ENCODE measurements at regions not wholly inside any gene's neighbourhood (a gene's known extent, or its start where the extent isn't known, plus 50 kb on each side); places are given as distances from the start of the nearest gene placed in this dataset.

DNA sequence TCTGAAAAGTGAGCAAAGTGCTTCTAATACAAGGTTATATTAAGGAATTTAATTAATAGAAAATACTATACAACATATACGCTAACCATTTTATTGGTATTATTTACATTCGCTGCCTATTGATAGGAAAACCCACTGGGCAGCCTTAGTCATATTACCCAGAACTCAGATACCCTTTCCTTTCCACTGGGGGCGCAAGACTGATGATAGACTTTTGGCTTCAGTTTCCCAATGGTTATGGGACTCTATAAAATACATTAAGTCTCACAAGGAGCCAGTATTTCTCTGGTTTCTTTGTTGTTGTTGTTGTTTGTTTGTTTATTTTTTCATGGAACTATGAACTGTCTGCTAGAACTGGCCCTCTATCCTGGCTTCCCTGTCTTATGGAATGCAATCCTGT, 471.1 kb upstream of the KIRREL3 start:
- Histone ChIP-seq H3K4me1 (no peaks in the 10 kb centered on the region), H3K4me3 (no peak overlapping the region), H3K27ac (no peak overlapping the region), H3K36me3 (no peaks in the 10 kb centered on the region), H3K9me3 (no peaks in the 10 kb centered on the region), H3K27me3 (no peaks in the 10 kb centered on the region)
- DNase-seq (ENCODE audit: low spot score in 2 of 2) = no peak
- intact Hi-C loops (cut with DNase I) = no loop called here
- no peak for TF ChIP-seq CTCF (IDR thresholded peaks at IDR 0.05)

DNA sequence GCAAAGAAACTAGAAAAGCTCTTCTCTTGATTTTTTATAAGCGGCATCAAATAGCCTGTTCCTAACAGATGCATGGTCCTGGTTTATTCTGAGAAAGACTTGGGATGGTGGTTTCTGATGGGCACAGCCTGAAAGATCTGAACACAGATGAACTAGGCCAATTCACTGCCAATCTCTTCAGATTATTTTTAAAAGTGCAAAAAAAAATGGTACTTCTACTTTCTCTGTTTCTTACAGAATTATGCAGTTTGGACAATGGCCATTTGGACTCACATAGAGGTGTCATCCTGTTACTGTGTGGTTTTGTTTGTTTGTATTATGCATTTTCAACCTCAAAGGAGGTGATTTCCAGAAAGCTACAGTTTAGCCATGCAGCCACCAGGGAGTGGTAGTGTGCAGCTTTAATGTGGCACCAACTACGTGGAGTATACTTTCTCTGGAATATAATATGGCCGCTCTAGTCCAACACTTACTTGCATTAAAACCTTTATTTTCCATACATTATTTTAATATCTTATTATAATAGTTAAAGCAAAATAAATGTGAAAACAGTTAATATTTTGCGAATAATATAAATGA, 469.8 kb upstream of the KIRREL3 start:
- Histone ChIP-seq H3K4me3 (no peak overlapping the region), H3K27me3 (no peaks in the 10 kb centered on the region), H3K9me3 (no peaks in the 10 kb centered on the region), H3K36me3 (no peaks in the 10 kb centered on the region), H3K27ac (no peak overlapping the region), H3K4me1 (no peaks in the 10 kb centered on the region)
- no peak for DNase-seq (ENCODE audit: low spot score in 2 of 2)
- TF ChIP-seq CTCF (IDR thresholded peaks at IDR 0.05) = no peak
- intact Hi-C loops (cut with DNase I) = no loop called here

DNA sequence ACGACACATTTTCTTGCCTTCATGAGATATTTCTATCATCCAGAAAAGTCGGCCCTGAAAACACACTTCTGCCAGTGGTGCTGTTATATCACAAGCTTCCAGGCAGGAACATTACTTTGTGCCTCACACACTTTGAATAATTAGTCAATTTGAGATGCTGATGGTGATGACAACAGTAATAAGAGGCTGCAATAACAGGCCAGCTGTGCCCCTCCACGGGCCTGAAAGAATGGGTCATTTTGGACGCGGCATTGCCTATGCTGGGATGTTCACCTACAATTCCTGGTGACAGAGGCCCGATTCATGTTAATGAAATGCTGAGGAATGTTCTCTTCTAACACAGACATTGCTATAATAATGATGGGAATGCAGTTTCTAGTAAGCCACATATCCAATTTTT, 463.8 kb upstream of the KIRREL3 start:
- Histone ChIP-seq H3K9me3 (no peaks in the 10 kb centered on the region), H3K27me3 (no peaks in the 10 kb centered on the region), H3K4me1 (no peaks in the 10 kb centered on the region), H3K4me3 (no peak overlapping the region), H3K36me3 (no peaks in the 10 kb centered on the region), H3K27ac (no peak overlapping the region)
- intact Hi-C loops (cut with DNase I) = no loop called here
- no peak for DNase-seq (ENCODE audit: low spot score in 2 of 2)
- TF ChIP-seq CTCF (IDR thresholded peaks at IDR 0.05) = no peak

- Histone ChIP-seq H3K27me3 (no peaks in the 10 kb centered on the region), H3K4me3 (no peak overlapping the region), H3K4me1 (no peaks in the 10 kb centered on the region), H3K9me3 (no peaks in the 10 kb centered on the region), H3K27ac (no peak overlapping the region), H3K36me3 (no peaks in the 10 kb centered on the region)
- TF ChIP-seq CTCF (IDR thresholded peaks at IDR 0.05) = no peak
- DNase-seq (ENCODE audit: low spot score in 2 of 2) = no peak
- intact Hi-C loops (cut with DNase I) = no loop called here
These were observed 461.4 kb upstream of the KIRREL3 start for GRCh38 chr11:127462065-127462344.

DNA sequence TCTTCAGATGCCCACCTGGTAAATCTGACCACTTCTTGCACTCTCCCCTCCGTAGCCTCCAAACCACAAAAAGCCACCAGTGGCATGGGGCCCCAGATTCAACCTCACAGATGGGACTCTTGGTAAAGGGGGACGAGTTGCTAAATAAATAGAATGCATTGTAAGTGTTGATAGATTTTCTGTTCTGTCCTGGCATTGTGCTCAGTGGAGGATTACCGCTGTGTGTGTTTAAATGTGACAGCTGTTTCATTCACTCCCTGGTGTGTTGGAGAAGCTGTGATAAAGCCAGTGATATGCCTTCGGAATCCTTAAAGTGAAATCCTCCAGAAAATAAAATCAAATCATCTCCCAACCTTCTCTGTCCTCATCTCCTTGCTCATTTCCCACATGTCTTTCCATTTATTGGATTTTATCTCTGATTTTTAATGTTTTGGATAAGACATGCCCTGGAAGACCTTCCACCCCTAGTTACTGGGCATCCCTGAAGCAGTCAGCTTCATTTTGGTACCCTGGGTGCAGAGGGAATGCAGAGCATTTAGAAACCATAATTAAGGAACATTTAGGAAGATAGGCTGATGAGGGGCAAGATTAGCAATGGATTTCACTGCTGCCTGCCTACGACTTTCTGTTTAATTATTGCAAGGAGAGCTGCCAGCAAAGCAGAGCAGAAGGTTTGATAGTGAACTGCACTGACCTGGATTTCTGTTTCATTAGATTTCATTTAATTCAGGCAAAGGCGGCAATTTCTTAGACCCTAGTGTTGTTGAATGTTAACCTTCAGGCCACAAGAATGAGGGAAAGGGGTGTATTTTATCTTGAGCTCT, 460.9 kb upstream of the KIRREL3 start:
- Histone ChIP-seq H3K9me3 (no peaks in the 10 kb centered on the region), H3K36me3 (no peaks in the 10 kb centered on the region), H3K27me3 (no peaks in the 10 kb centered on the region), H3K4me1 (no peaks in the 10 kb centered on the region), H3K4me3 (no peak overlapping the region), H3K27ac (no peak overlapping the region)
- intact Hi-C loops (cut with DNase I) = no loop called here
- TF ChIP-seq CTCF (IDR thresholded peaks at IDR 0.05) = no peak
- DNase-seq (ENCODE audit: low spot score in 2 of 2) = no peak
